Skin of body (tissue), 1 donor: ENCODE measurements at regions not wholly inside any gene's neighbourhood (a gene's known extent, or its start where the extent isn't known, plus 50 kb on each side); places are given as distances from the start of the nearest gene placed in this dataset.

Experiments
- DNase-seq: peaks from one replicate; lab custom pipeline; 2025; lab: John Stamatoyannopoulos, UW

- peak; percentile 27 for DNase-seq
Measured at GRCh38 chr6:90403489-90404381, 107.1 kb upstream of the BACH2 start.

- no peak for DNase-seq
Measured at GRCh38 chr6:90402831-90403192, 106.2 kb upstream of the BACH2 start.

- no peak for DNase-seq
Measured at GRCh38 chr6:90401933-90402830, 105.5 kb upstream of the BACH2 start.

GRCh38 chr6:90399970-90400369, 103.3 kb upstream of the BACH2 start:
- no peak for DNase-seq

GRCh38 chr6:90397929-90398674, 101.5 kb upstream of the BACH2 start:
- DNase-seq = no peak

- no peak for DNase-seq
Measured at GRCh38 chr6:90397047-90397446, 100.4 kb upstream of the BACH2 start.

GRCh38 chr6:90393232-90393884, 96.7 kb upstream of the BACH2 start:
- peak; percentile 36 for DNase-seq

GRCh38 chr6:90390379-90390778, 93.7 kb upstream of the BACH2 start:
- DNase-seq = no peak

GRCh38 chr6:90388395-90388794, 91.8 kb upstream of the BACH2 start:
- no peak for DNase-seq

GRCh38 chr6:90387826-90388225, 91.2 kb upstream of the BACH2 start:
- no peak for DNase-seq

GRCh38 chr6:90387383-90387775, 90.7 kb upstream of the BACH2 start:
- no peak for DNase-seq

GRCh38 chr6:90386399-90387382, 90.0 kb upstream of the BACH2 start:
- no peak for DNase-seq

GRCh38 chr6:90385759-90386313, 89.2 kb upstream of the BACH2 start:
- peak; percentile 16 for DNase-seq

GRCh38 chr6:90384720-90385119, 88.1 kb upstream of the BACH2 start:
- DNase-seq = no peak

GRCh38 chr6:90383196-90383822, 86.7 kb upstream of the BACH2 start:
- DNase-seq = no peak

GRCh38 chr6:90382760-90383159, 86.1 kb upstream of the BACH2 start:
- no peak for DNase-seq

- peak; percentile 75 for DNase-seq
Measured at GRCh38 chr6:90375681-90376439, 79.2 kb upstream of the BACH2 start.

- DNase-seq = peak; percentile 44
Measured at GRCh38 chr6:90374201-90374600, 77.6 kb upstream of the BACH2 start.
